ENCODE measurements at regions not wholly inside any gene's neighbourhood (a gene's known extent, or its start where the extent isn't known, plus 50 kb on each side); places are given as distances from the start of the nearest gene placed in this dataset.

DNA sequence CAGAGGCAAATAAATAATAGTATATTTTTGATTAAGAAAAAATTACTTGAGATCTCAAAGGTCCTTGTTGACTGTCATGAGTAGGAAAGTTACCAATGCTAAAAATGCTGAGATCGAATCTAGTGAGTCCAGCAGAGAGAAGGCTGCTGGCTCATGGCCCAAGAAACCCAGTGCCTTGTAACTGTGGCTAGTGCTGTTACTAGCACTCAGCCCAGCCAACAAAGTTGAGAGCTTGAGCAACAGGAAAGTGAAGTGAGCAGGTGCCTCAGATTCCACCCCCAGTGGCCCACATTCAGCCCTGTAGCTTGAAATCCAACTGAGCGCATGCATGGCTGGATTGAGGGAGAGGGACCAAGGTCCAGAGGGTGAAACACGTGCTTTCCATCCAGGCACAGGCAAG, 398.2 kb downstream of the SHANK2 start:
- Mint-ChIP-seq H3K27me3 (peaks cover 3 to 10% of the 10 kb centered on the region in 2 donors), H3K27ac (no peak overlapping the region), H3K9me3 (peaks cover 0 to 10% (median 3%) of the 10 kb centered on the region in 8 donors), H3K4me1 (no peaks in the 10 kb centered on the region), H3K36me3 (no peaks in the 10 kb centered on the region), H3K4me3 (no peak overlapping the region)
- ChIA-PET CTCF (ENCODE audit: partially characterized antibody) (no interaction called here), POLR2A (ENCODE audit: partially characterized antibody) (no interaction called here)
- Histone ChIP-seq H3K4me1 (ENCODE audit: insufficient read depth, low read length) (no peaks in the 10 kb centered on the region), H3K36me3 (ENCODE audit: insufficient read depth, low read length) (no peaks in the 10 kb centered on the region), H3K27ac (ENCODE audit: low read depth, low read length) (no peak overlapping the region), H3K4me3 (ENCODE audit: low read length in 2 of 2) (no peak overlapping the region), H3K27me3 (ENCODE audit: insufficient read depth, low read length) (no peaks in the 10 kb centered on the region), H3K9me3 (ENCODE audit: control insufficient read depth in 1 of 2, low read length in 2 of 2) (no peaks in the 10 kb centered on the region)
- no peak for DNase-seq
- intact Hi-C loops (cut with micrococcal nuclease): no loop called here

DNA sequence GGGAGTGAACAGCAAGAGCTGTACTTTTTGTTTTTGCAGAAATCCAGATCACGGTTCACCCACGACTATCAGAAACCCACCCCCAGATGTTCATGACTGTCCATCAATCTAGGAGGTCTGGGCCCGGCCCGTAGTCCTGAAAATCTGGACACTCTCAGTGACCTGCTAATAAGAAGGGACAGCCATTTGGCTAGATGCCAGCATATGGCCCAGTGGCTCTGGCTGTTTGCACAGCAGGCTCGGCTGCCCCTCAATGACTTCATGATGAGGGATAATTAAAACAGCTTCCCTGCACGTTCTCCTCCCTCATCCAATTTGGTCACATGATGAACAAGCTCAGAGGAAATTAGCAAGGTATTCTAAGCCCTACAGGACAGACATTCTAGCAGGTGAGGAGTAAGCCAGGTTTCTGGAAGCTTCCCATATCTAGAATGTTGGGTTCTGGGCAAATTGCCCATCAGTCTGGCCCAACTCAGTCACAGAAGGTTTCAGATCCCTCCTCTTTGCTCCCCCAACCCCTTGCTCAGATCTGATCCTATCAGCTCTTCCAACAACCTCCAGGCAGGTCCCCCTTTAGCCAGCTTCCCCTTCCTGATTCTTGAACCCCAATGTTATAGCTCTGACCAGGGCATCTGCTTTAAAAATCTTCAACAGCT, 397.3 kb downstream of the SHANK2 start:
- no peaks in the 10 kb centered on the region for H3K36me3 ChIP-seq (ENCODE audit: insufficient read depth, low read length)
- no peaks in the 10 kb centered on the region for H3K9me3 ChIP-seq (ENCODE audit: control insufficient read depth in 1 of 2, low read length in 2 of 2)
- Mint-ChIP-seq H3K4me1 (no peaks in the 10 kb centered on the region), H3K4me3 (no peak overlapping the region), H3K27ac (no peak overlapping the region), H3K36me3 (no peaks in the 10 kb centered on the region), H3K9me3 (peaks cover 0 to 7% (median under 1%) of the 10 kb centered on the region in 8 donors), H3K27me3 (peaks cover 3 to 12% of the 10 kb centered on the region in 2 donors)
- no peak for DNase-seq
- POLR2A ChIA-PET (ENCODE audit: partially characterized antibody): no interaction called here
- H3K27ac ChIP-seq (ENCODE audit: low read depth, low read length): no peak overlapping the region
- intact Hi-C loops (cut with micrococcal nuclease): no loop called here
- CTCF ChIA-PET (ENCODE audit: partially characterized antibody): no interaction called here
- H3K4me3 ChIP-seq (ENCODE audit: low read length in 2 of 2): no peak overlapping the region
- H3K27me3 ChIP-seq (ENCODE audit: insufficient read depth, low read length): no peaks in the 10 kb centered on the region
- no peaks in the 10 kb centered on the region for H3K4me1 ChIP-seq (ENCODE audit: insufficient read depth, low read length)

DNA sequence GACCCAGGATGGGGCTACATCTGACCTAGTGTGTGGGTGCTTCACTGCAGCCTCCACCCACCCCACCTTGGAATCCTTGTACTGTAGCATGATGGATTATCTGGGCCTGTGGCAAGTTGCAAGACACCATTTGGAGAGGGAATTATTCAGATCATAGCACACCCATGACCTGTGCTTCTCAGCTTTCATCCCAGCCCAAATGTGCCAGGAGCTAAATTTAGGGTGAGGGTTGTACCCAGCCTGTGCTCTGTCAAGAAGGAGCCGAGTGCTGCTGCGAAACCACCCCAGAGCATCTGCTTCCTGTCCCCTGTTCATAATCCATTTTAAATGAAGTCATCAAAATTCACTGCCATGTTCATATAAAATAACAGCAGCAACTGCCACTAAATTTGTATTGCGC, 394.5 kb downstream of the SHANK2 start:
- Mint-ChIP-seq H3K4me3 (no peak overlapping the region), H3K36me3 (no peaks in the 10 kb centered on the region), H3K27ac (no peak overlapping the region), H3K27me3 (peaks cover 3 to 12% of the 10 kb centered on the region in 2 donors), H3K9me3 (peaks cover 0 to 7% (median 0%) of the 10 kb centered on the region in 8 donors), H3K4me1 (no peaks in the 10 kb centered on the region)
- no peaks in the 10 kb centered on the region for H3K4me1 ChIP-seq (ENCODE audit: insufficient read depth, low read length)
- no peaks in the 10 kb centered on the region for H3K36me3 ChIP-seq (ENCODE audit: insufficient read depth, low read length)
- POLR2A ChIA-PET (ENCODE audit: partially characterized antibody): no interaction called here
- CTCF ChIA-PET (ENCODE audit: partially characterized antibody): no interaction called here
- H3K27me3 ChIP-seq (ENCODE audit: insufficient read depth, low read length): no peaks in the 10 kb centered on the region
- no peak for DNase-seq
- H3K27ac ChIP-seq (ENCODE audit: low read depth, low read length): no peak overlapping the region
- no peaks in the 10 kb centered on the region for H3K9me3 ChIP-seq (ENCODE audit: control insufficient read depth in 1 of 2, low read length in 2 of 2)
- intact Hi-C loops (cut with micrococcal nuclease): no loop called here
- H3K4me3 ChIP-seq (ENCODE audit: low read length in 2 of 2): no peak overlapping the region

DNA sequence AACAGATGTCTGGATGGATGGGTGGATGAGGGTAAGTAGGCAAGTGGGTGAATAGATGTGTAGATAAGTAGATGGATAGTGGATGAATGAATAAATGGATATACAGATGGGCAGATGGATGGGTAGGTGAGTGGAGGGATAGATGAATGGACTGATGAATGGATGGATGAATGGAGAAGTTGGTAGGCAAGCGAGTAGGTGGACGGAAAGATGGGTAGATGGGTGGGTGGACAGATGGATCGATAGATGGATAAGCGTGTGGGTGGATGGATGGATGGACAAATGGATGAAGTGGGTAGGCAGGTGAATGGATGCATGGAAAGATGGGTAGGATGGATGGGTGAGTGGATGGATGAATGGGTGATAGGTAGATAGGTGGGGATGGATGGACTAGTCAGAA, 393.2 kb downstream of the SHANK2 start:
- intact Hi-C loops (cut with micrococcal nuclease): no loop called here
- Histone ChIP-seq H3K27me3 (ENCODE audit: insufficient read depth, low read length) (no peaks in the 10 kb centered on the region), H3K4me3 (ENCODE audit: low read length in 2 of 2) (no peak overlapping the region), H3K27ac (ENCODE audit: low read depth, low read length) (no peak overlapping the region), H3K4me1 (ENCODE audit: insufficient read depth, low read length) (no peaks in the 10 kb centered on the region), H3K9me3 (ENCODE audit: control insufficient read depth in 1 of 2, low read length in 2 of 2) (no peaks in the 10 kb centered on the region), H3K36me3 (ENCODE audit: insufficient read depth, low read length) (no peaks in the 10 kb centered on the region)
- CTCF ChIA-PET (ENCODE audit: partially characterized antibody): no interaction called here
- POLR2A ChIA-PET (ENCODE audit: partially characterized antibody): no interaction called here
- Mint-ChIP-seq H3K27me3 (peaks cover 1 to 12% of the 10 kb centered on the region in 2 donors), H3K36me3 (no peaks in the 10 kb centered on the region), H3K4me1 (no peaks in the 10 kb centered on the region), H3K4me3 (no peak overlapping the region), H3K27ac (peak overlapping the region in 1 of 7 donors; percentile 0), H3K9me3 (peaks cover 0 to 7% (median 0%) of the 10 kb centered on the region in 8 donors)
- no peak for DNase-seq

DNA sequence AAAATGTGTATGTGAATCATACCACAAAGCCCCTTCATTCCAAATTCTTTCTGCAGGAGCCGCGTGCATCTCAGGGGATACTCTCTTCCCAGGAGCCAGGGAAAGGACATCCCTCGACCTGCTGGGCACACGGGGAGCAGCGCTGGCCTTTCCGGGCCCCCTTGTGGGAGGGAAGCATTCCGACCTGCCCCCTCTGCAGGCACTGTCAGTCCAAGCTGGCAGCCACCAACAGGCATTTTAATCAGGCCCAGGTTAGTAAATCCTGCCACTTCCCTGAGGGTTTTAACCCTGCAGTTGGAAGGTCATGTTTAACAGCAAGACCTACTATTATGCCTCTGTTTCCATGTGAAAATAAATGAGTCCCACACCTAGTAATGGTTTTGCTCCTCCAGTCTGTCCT, 391.5 kb downstream of the SHANK2 start:
- Mint-ChIP-seq H3K27me3 (peaks cover 1 to 11% of the 10 kb centered on the region in 2 donors), H3K36me3 (no peaks in the 10 kb centered on the region), H3K4me3 (no peak overlapping the region), H3K4me1 (no peaks in the 10 kb centered on the region), H3K27ac (no peak overlapping the region), H3K9me3 (peaks cover 0 to 4% (median 0%) of the 10 kb centered on the region in 8 donors)
- Histone ChIP-seq H3K36me3 (ENCODE audit: insufficient read depth, low read length) (no peaks in the 10 kb centered on the region), H3K27me3 (ENCODE audit: insufficient read depth, low read length) (no peaks in the 10 kb centered on the region), H3K9me3 (ENCODE audit: control insufficient read depth in 1 of 2, low read length in 2 of 2) (no peaks in the 10 kb centered on the region), H3K4me1 (ENCODE audit: insufficient read depth, low read length) (no peaks in the 10 kb centered on the region), H3K27ac (ENCODE audit: low read depth, low read length) (no peak overlapping the region), H3K4me3 (ENCODE audit: low read length in 2 of 2) (no peak overlapping the region)
- POLR2A ChIA-PET (ENCODE audit: partially characterized antibody): no interaction called here
- no peak for DNase-seq
- intact Hi-C loops (cut with micrococcal nuclease): no loop called here
- CTCF ChIA-PET (ENCODE audit: partially characterized antibody): no interaction called here

DNA sequence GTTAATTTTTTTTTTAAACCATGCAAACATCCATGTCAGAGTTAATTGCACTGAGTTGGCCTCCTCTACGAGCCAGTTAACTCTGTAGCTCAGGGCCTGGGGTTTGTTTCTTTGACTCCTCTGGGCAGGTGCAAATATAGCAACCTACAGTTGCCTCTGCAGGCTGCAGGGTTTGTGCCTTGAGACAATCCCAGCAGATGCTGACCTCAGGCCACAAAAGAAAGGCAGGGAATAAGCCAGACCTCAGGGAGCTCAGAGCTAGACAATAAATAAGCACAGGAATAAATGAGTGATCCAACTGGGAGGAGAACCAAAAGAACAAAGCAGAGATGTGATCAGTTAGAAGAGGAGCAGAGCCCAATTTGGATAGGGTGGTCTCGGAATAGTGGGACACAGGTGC, 390.8 kb downstream of the SHANK2 start:
- Histone ChIP-seq H3K9me3 (ENCODE audit: control insufficient read depth in 1 of 2, low read length in 2 of 2) (no peaks in the 10 kb centered on the region), H3K4me1 (ENCODE audit: insufficient read depth, low read length) (no peaks in the 10 kb centered on the region), H3K27me3 (ENCODE audit: insufficient read depth, low read length) (no peaks in the 10 kb centered on the region), H3K27ac (ENCODE audit: low read depth, low read length) (no peak overlapping the region), H3K36me3 (ENCODE audit: insufficient read depth, low read length) (no peaks in the 10 kb centered on the region), H3K4me3 (ENCODE audit: low read length in 2 of 2) (no peak overlapping the region)
- Mint-ChIP-seq H3K4me3 (no peak overlapping the region), H3K27ac (no peak overlapping the region), H3K27me3 (peaks cover 1 to 7% of the 10 kb centered on the region in 2 donors), H3K9me3 (peaks cover 0 to 3% (median 0%) of the 10 kb centered on the region in 8 donors), H3K36me3 (no peaks in the 10 kb centered on the region), H3K4me1 (no peaks in the 10 kb centered on the region)
- DNase-seq: no peak
- intact Hi-C loops (cut with micrococcal nuclease): no loop called here
- ChIA-PET POLR2A (ENCODE audit: partially characterized antibody) (no interaction called here), CTCF (ENCODE audit: partially characterized antibody) (no interaction called here)

DNA sequence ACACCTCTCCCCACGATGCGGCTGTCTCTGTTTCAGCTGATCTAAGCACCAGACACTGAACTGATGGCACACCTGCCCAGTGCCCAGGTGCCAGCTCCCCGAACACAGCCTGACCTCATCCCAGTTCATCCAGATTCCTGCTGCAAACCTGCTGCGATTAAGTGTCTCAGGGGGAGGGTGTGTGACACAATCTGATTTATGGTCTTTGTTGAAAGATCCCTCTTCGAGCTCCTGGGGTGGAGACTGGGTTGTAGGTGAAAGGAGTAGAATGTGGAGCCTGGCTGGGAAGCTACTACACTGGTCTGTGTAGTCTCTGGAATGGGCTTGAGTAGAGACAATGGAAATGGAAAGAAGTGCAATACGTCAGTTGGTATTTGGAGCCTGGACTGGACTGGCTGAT, 390.3 kb downstream of the SHANK2 start:
- no peaks in the 10 kb centered on the region for H3K9me3 ChIP-seq (ENCODE audit: control insufficient read depth in 1 of 2, low read length in 2 of 2)
- no peak overlapping the region for H3K27ac ChIP-seq (ENCODE audit: low read depth, low read length)
- no peaks in the 10 kb centered on the region for H3K27me3 ChIP-seq (ENCODE audit: insufficient read depth, low read length)
- Mint-ChIP-seq H3K4me1 (no peaks in the 10 kb centered on the region), H3K9me3 (peaks cover 0 to 3% (median 0%) of the 10 kb centered on the region in 8 donors), H3K4me3 (no peak overlapping the region), H3K27ac (no peak overlapping the region), H3K27me3 (peaks cover 1 to 9% of the 10 kb centered on the region in 2 donors), H3K36me3 (no peaks in the 10 kb centered on the region)
- ChIA-PET CTCF (ENCODE audit: partially characterized antibody) (no interaction called here), POLR2A (ENCODE audit: partially characterized antibody) (no interaction called here)
- H3K4me3 ChIP-seq (ENCODE audit: low read length in 2 of 2): no peak overlapping the region
- intact Hi-C loops (cut with micrococcal nuclease): no loop called here
- no peak for DNase-seq
- no peaks in the 10 kb centered on the region for H3K4me1 ChIP-seq (ENCODE audit: insufficient read depth, low read length)
- H3K36me3 ChIP-seq (ENCODE audit: insufficient read depth, low read length): no peaks in the 10 kb centered on the region

DNA sequence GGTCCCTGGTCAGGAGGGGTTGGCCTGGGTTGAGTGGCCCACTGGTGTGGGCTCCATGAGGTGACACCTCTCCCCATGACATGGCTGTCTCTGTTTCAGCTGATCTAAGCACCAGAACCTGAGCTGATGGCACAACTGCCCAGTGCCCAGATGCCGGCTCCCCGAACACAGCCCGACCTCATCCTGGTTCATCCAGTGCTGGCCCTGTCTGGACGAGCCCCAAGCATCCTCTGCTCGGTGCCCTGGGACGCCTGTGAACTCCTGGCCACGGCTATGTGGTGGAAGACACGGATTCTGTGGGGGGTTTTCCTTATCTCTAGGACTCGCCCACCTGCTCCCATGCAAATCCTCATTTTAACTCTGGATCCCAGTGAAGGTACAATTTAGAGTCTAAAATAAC, 389.2 kb downstream of the SHANK2 start:
- H3K4me3 Mint-ChIP-seq: no peak overlapping the region
- no peaks in the 10 kb centered on the region for H3K9me3 ChIP-seq (ENCODE audit: control insufficient read depth in 1 of 2, low read length in 2 of 2)
- H3K27ac ChIP-seq (ENCODE audit: low read depth, low read length): no peak overlapping the region
- H3K4me1 Mint-ChIP-seq: no peaks in the 10 kb centered on the region
- no peak for DNase-seq
- H3K9me3 Mint-ChIP-seq: peaks cover 0 to 3% (median 0%) of the 10 kb centered on the region in 8 donors
- CTCF ChIA-PET (ENCODE audit: partially characterized antibody): no interaction called here
- H3K27me3 ChIP-seq (ENCODE audit: insufficient read depth, low read length): no peaks in the 10 kb centered on the region
- intact Hi-C loops (cut with micrococcal nuclease): no loop called here
- peaks cover 1 to 9% of the 10 kb centered on the region in 2 donors for H3K27me3 Mint-ChIP-seq
- POLR2A ChIA-PET (ENCODE audit: partially characterized antibody): no interaction called here
- no peaks in the 10 kb centered on the region for H3K4me1 ChIP-seq (ENCODE audit: insufficient read depth, low read length)
- H3K27ac Mint-ChIP-seq: no peak overlapping the region
- H3K36me3 ChIP-seq (ENCODE audit: insufficient read depth, low read length): no peaks in the 10 kb centered on the region
- H3K4me3 ChIP-seq (ENCODE audit: low read length in 2 of 2): no peak overlapping the region
- no peaks in the 10 kb centered on the region for H3K36me3 Mint-ChIP-seq

Data from CD4-positive, alpha-beta memory T cell (primary cell).